Heart right ventricle (tissue), 16 donors: ENCODE measurements at regions not wholly inside any gene's neighbourhood (a gene's known extent, or its start where the extent isn't known, plus 50 kb on each side); places are given as distances from the start of the nearest gene placed in this dataset.

ENCODE experiments used
- ATAC-seq, 8 donors: fragments of 200-7000 bp; cut with Tn5 transposase; one replicate each; pipeline ENCODE4 v1.9.1; 2020; ENCODE audit warnings: mild to moderate bottlenecking in 8 of 8, moderate library complexity in 8 of 8, moderate number of reproducible peaks in 1 of 8
- DNase-seq, 2 donors: peaks; one replicate each; pipeline ENCODE4 v3.0.0-alpha.2; 2020
- H3K27ac ChIP-seq, 10 donors: fragments of 200-600 bp; sonication (generic) in 2 of 10; one replicate each; pipeline versions ENCODE4 v1.5.0 to v1.8.0; 2020 to 2022; ENCODE audit warnings: mild to moderate bottlenecking in 3 of 10
- H3K27me3 ChIP-seq, 7 donors: fragments of 200-600 bp; one replicate each; pipeline ENCODE4 v1.8.0; 2021 to 2022; ENCODE audit warnings: mild to moderate bottlenecking in 2 of 7
- H3K36me3 ChIP-seq, 9 donors: fragments of 200-600 bp; sonication (generic) in 1 of 9; one replicate each; pipeline versions ENCODE4 v1.5.0 to v1.8.0; 2020 to 2022; ENCODE audit warnings: mild to moderate bottlenecking in 2 of 9
- H3K4me1 ChIP-seq, 9 donors: fragments of 200-600 bp; sonication (generic) in 1 of 9; one replicate each; pipeline versions ENCODE4 v1.5.0 to v1.8.0; 2020 to 2022; ENCODE audit warnings: mild to moderate bottlenecking in 4 of 9
- H3K4me3 ChIP-seq, 10 donors: fragments of 200-600 bp; sonication (generic) in 2 of 10; one replicate each; pipeline versions ENCODE4 v1.5.0 to v1.8.0; 2020 to 2022; ENCODE audit warnings: mild to moderate bottlenecking in 7 of 10, moderate library complexity in 2 of 10
- H3K9me3 ChIP-seq, 11 donors: fragments of 200-600 bp in 10 of 11; sonication (generic) in 2 of 11; one replicate each; pipeline versions ENCODE4 v1.5.0 to v1.8.0; 2013 to 2022; ENCODE audit warnings: mild to moderate bottlenecking in 2 of 11, control low read depth in 1 of 11, moderate library complexity in 1 of 11
- CTCF ChIP-seq, 9 donors: fragments of 200-600 bp; sonication (generic) in 2 of 9; IDR thresholded peaks; one replicate each; pipeline versions ENCODE4 v1.5.0 to v1.8.0; 2021 to 2022; ENCODE audit warnings: antibody characterized with exemption in 9 of 9, mild to moderate bottlenecking in 5 of 9, moderate library complexity in 1 of 9
- WGBS, 2 donors: extraction: QIAGEN DNeasy Blood & Tissue Kit; methylation state at CpG; one replicate each; pipeline ENCODE4 v1.1.7; 2013; ENCODE audit warnings: inconsistent platforms in 1 of 2; 5-methylcytosine and 5-hydroxymethylcytosine counted together
- intact Hi-C, 10 donors: fragments of 100-400 bp; cut with DNase I; formaldehyde crosslinking; loops; one replicate each; pipeline versions ENCODE4 v1.11.1 to v1.14.2; 2022
- donor health status: Arrhythmogenic right ventricular cardiomyopathy.
- donor health status: ischemic (EF 13 %, LVEDD 7.1; RV severe dilation, severe dysfunction).
- donor health status: healthy with polysubstance abuse.
- donor health status: DM: no; HTN: yes; CAD: no.
- donor health status: DM: no; HTN: no; CAD: no.
- donor health status: ischemic (EF 25% LVEDD 6.9; RV normal size, moderate dysfunction).
- donor health status: ischemic (EF 25% LVEDD 5.7; RV mildly dilated, moderate dysfunction).
- donor health status: healthy.
- donor health status: DM: yes; HTN: yes; CAD: no.
- donor health status: Ischemic cardiomyopathy.
- donor health status: ischemic (EF 35%, LVEDD 5.7; RV mildly dilated, moderate dysfunction).
- donor health status: nonischemic (EF 11% LVEDD 7.7; RV severe dilation, severe dysfunction).
- donor health status: DM: yes; HTN: yes; CAD: no.
- donor health status: PGD.
- donor health status: ischemic (EF 29% LVEDD 5.4; RV normal size, mild dysfunction).
- donor health status: nonischemic (EF 23%, LVEDD 6.1; RV moderate dilation, normal function).

- no peak for DNase-seq
- intact Hi-C loops = no loop called here
- H3K9me3 ChIP-seq = peaks cover 0 to 43% (median 0%) of the 10 kb centered on the region in 11 donors
- H3K27me3 ChIP-seq = no peaks in the 10 kb centered on the region
- no peaks in the 10 kb centered on the region for H3K4me1 ChIP-seq
- no peak for TF ChIP-seq CTCF (IDR thresholded peaks at IDR 0.05)
- no peak overlapping the region for H3K27ac ChIP-seq
- no peak for ATAC-seq
- 87 to 88% methylated on average over 32 of the region's 32 CpGs for WGBS, 2 donors
- H3K4me3 ChIP-seq = no peak overlapping the region
- no peaks in the 10 kb centered on the region for H3K36me3 ChIP-seq
These were observed 158.0 kb upstream of the ALG10B start for GRCh38 chr12:38158428-38159091.

- TF ChIP-seq CTCF (IDR thresholded peaks at IDR 0.05) = no peak
- no peak for DNase-seq
- intact Hi-C loops = no loop called here
- Histone ChIP-seq H3K27me3 (no peaks in the 10 kb centered on the region), H3K4me3 (no peak overlapping the region), H3K9me3 (peaks cover 0 to 45% (median 0%) of the 10 kb centered on the region in 11 donors), H3K36me3 (no peaks in the 10 kb centered on the region), H3K4me1 (no peaks in the 10 kb centered on the region), H3K27ac (no peak overlapping the region)
- 85 to 86% methylated on average over 19 of the region's 19 CpGs for WGBS, 2 donors
- no peak for ATAC-seq
These were observed 157.5 kb upstream of the ALG10B start for GRCh38 chr12:38159092-38159551.

- H3K4me3 ChIP-seq = no peak overlapping the region
- no peak for DNase-seq
- no peaks in the 10 kb centered on the region for H3K27me3 ChIP-seq
- H3K4me1 ChIP-seq = no peaks in the 10 kb centered on the region
- TF ChIP-seq CTCF (IDR thresholded peaks at IDR 0.05) = no peak
- H3K36me3 ChIP-seq = no peaks in the 10 kb centered on the region
- intact Hi-C loops = no loop called here
- no peak overlapping the region for H3K27ac ChIP-seq
- no peak for ATAC-seq
- H3K9me3 ChIP-seq = peaks cover 0 to 45% (median 0%) of the 10 kb centered on the region in 11 donors
- 88% methylated on average over 38 to 39 of the region's 39 CpGs for WGBS, 2 donors
These were observed 156.8 kb upstream of the ALG10B start for GRCh38 chr12:38159591-38160317.

GRCh38 chr12:38160318-38161122 is 156.1 kb upstream of the ALG10B start:
- Histone ChIP-seq H3K27ac (no peak overlapping the region), H3K4me3 (no peak overlapping the region), H3K9me3 (peaks cover 0 to 45% (median 0%) of the 10 kb centered on the region in 11 donors), H3K4me1 (no peaks in the 10 kb centered on the region), H3K36me3 (no peaks in the 10 kb centered on the region), H3K27me3 (no peaks in the 10 kb centered on the region)
- 88 to 89% methylated on average over 33 to 41 of the region's 41 CpGs for WGBS, 2 donors
- TF ChIP-seq CTCF (IDR thresholded peaks at IDR 0.05) = no peak
- ATAC-seq (no peak), DNase-seq (no peak)
- intact Hi-C loops = no loop called here
